HEK293T (cell line): ENCODE measurements at regions not wholly inside any gene's neighbourhood (a gene's known extent, or its start where the extent isn't known, plus 50 kb on each side); places are given as distances from the start of the nearest gene placed in this dataset.

ENCODE experiments used
- CTCF ChIA-PET: fragments of 350-600 bp; formaldehyde crosslinking; extraction: SDS; loops from one replicate; lab custom pipeline; 2021; ENCODE audit warnings: antibody characterized with exemption, inconsistent platforms; lab: Yijun Ruan, JAX
- POLR2A ChIA-PET: fragments of 350-600 bp; formaldehyde crosslinking; extraction: SDS; loops from one replicate; lab custom pipeline; 2020; ENCODE audit warnings: antibody characterized with exemption, inconsistent platforms; lab: Yijun Ruan, JAX
- DNase-seq: peaks from one replicate; pipeline ENCODE4 v3.0.0; 2012; ENCODE audit warnings: mixed read lengths; ENCODE audit errors: extremely low spot score
- ARNT ChIP-seq: fragments of 450-650 bp; IDR thresholded peaks from 2 replicates; pipeline ENCODE4 v1.6.1; 2017; ENCODE audit warnings: mild to moderate bottlenecking
- BHLHE40 ChIP-seq: fragments of 450-650 bp; IDR thresholded peaks from 2 replicates; pipeline ENCODE4 v1.6.1; 2016; ENCODE audit warnings: mild to moderate bottlenecking, moderate library complexity, borderline replicate concordance
- CTBP1 ChIP-seq: fragments of 450-650 bp; IDR thresholded peaks from 2 replicates; pipeline ENCODE4 v1.6.1; 2016; ENCODE audit warnings: borderline replicate concordance
- ELF4 ChIP-seq: fragments of 450-650 bp; IDR thresholded peaks from 2 replicates; pipeline ENCODE4 v1.6.1; 2017; ENCODE audit warnings: antibody characterized with exemption
- FOXA1 ChIP-seq: fragments of 450-650 bp; IDR thresholded peaks from 2 replicates; pipeline ENCODE4 v1.6.1; 2016; ENCODE audit warnings: mild to moderate bottlenecking
- FOXK2 ChIP-seq: fragments of 450-650 bp; IDR thresholded peaks from 2 replicates; pipeline ENCODE4 v1.6.1; 2016; ENCODE audit warnings: mild to moderate bottlenecking
- FOXM1 ChIP-seq: fragments of 450-650 bp; IDR thresholded peaks from 2 replicates; pipeline ENCODE4 v1.6.1; 2017; ENCODE audit warnings: mild to moderate bottlenecking, borderline replicate concordance
- HDGF ChIP-seq: fragments of 450-650 bp; IDR thresholded peaks from 2 replicates; pipeline ENCODE4 v1.6.1; 2017; ENCODE audit warnings: antibody characterized with exemption, borderline replicate concordance
- L3MBTL2 ChIP-seq: fragments of 450-650 bp; conservative IDR thresholded peaks from 2 replicates; pipeline ENCODE4 v1.6.1; 2016; ENCODE audit warnings: mild to moderate bottlenecking
- LEF1 ChIP-seq: fragments of 450-650 bp; IDR thresholded peaks from 2 replicates; pipeline ENCODE4 v1.6.1; 2017; ENCODE audit warnings: mild to moderate bottlenecking, borderline replicate concordance
- NFRKB ChIP-seq: fragments of 450-650 bp; IDR thresholded peaks from 2 replicates; pipeline ENCODE4 v1.6.1; 2016; ENCODE audit warnings: mild to moderate bottlenecking, moderate library complexity
- PKNOX1 ChIP-seq: fragments of 450-650 bp; IDR thresholded peaks from 2 replicates; pipeline ENCODE4 v1.6.1; 2016
- SP1 ChIP-seq: fragments of 450-650 bp; IDR thresholded peaks from 2 replicates; pipeline ENCODE4 v1.6.1; 2017
- SUZ12 ChIP-seq: fragments of 450-650 bp; IDR thresholded peaks from 2 replicates; pipeline ENCODE4 v1.6.1; 2016; ENCODE audit warnings: mild to moderate bottlenecking
- TARDBP ChIP-seq: fragments of 450-650 bp; IDR thresholded peaks from 2 replicates; pipeline ENCODE4 v1.6.1; 2016
- ZNF384 ChIP-seq: fragments of 450-650 bp; IDR thresholded peaks from 2 replicates; pipeline ENCODE4 v1.6.1; 2016

GRCh38 chr16:63982741-63983140 lies 1139.1 kb downstream of the CDH11 start:
- CTCF ChIA-PET = no interaction called here
- no peak for DNase-seq
- no peak for TF ChIP-seq NFRKB
- TF ChIP-seq ZNF384 = no peak
- no peak for TF ChIP-seq ELF4
- TF ChIP-seq SUZ12 = no peak
- no peak for TF ChIP-seq FOXA1
- TF ChIP-seq L3MBTL2 = no peak
- POLR2A ChIA-PET = no interaction called here

GRCh38 chr16:63982110-63982509 lies 1139.8 kb downstream of the CDH11 start:
- DNase-seq = no peak
- POLR2A ChIA-PET = no interaction called here

GRCh38 chr16:63981639-63982038 lies 1140.2 kb downstream of the CDH11 start:
- TF ChIP-seq SP1 (no peak), HDGF (no peak), TARDBP (no peak), BHLHE40 (no peak), L3MBTL2 (no peak), ZNF384 (no peak), PKNOX1 (no peak), FOXA1 (no peak), FOXM1 (no peak), SUZ12 (no peak), FOXK2 (no peak)
- DNase-seq = no peak
- ChIA-PET POLR2A (no interaction called here), CTCF (no interaction called here)

More at GRCh38 chr16:63982110-63982509, 1139.8 kb downstream of the CDH11 start:
- TF ChIP-seq ZNF384 = no peak
- no peak for TF ChIP-seq FOXA1
- TF ChIP-seq CTBP1 = no peak
- TF ChIP-seq TARDBP = no peak
- CTCF ChIA-PET = no interaction called here

GRCh38 chr16:63980763-63981162 lies 1141.1 kb downstream of the CDH11 start:
- TF ChIP-seq NFRKB (no peak), HDGF (no peak), FOXK2 (no peak), FOXM1 (no peak), TARDBP (no peak), LEF1 (no peak), PKNOX1 (no peak), CTBP1 (no peak), BHLHE40 (no peak), ELF4 (no peak), ARNT (no peak), SUZ12 (no peak), L3MBTL2 (no peak), SP1 (no peak), ZNF384 (no peak), FOXA1 (no peak)
- DNase-seq = no peak
- ChIA-PET POLR2A (no interaction called here), CTCF (no interaction called here)

DNA sequence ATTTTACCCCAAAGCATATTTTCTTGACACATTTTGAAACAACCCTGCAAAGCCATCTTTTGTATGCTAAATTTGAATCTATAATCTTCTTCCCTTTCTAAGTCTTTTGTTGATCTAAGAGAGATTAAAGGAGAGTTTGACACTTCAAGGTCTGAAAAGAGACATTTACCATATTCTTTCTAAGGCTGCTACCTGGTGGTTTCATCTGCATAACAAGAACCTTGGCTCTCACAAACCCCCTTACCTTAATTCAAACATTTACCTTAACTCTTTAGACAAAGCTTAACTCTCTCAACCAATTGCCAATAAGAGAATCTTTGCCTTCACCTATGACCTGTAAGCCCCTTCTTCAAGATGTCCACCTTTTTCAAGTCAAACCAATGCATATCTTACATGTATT lies 1143.6 kb downstream of the CDH11 start:
- ChIA-PET CTCF (no interaction called here), POLR2A (no interaction called here)
- TF ChIP-seq TARDBP = no peak

GRCh38 chr16:63976345-63976744 lies 1145.5 kb downstream of the CDH11 start:
- TF ChIP-seq ELF4 = no peak
- TF ChIP-seq LEF1 = no peak
- no peak for TF ChIP-seq HDGF
- TF ChIP-seq BHLHE40 = no peak
- TF ChIP-seq SUZ12 = no peak
- no peak for TF ChIP-seq ARNT
- no peak for TF ChIP-seq FOXK2
- TF ChIP-seq ZNF384 = no peak
- TF ChIP-seq SP1 = no peak
- TF ChIP-seq FOXM1 = no peak
- no peak for TF ChIP-seq PKNOX1
- no peak for TF ChIP-seq CTBP1
- TF ChIP-seq FOXA1 = no peak
- TF ChIP-seq NFRKB = no peak
- TF ChIP-seq L3MBTL2 = no peak
- ChIA-PET CTCF (no interaction called here), POLR2A (no interaction called here)
- DNase-seq = no peak

More for the DNA sequence above, 1143.6 kb downstream of the CDH11 start:
- no peak for DNase-seq

- no peak for DNase-seq
- POLR2A ChIA-PET = no interaction called here
- TF ChIP-seq ZNF384 (no peak), FOXA1 (no peak), TARDBP (no peak), PKNOX1 (no peak), FOXM1 (no peak), CTBP1 (no peak)
- CTCF ChIA-PET = no interaction called here
These were observed 1146.2 kb downstream of the CDH11 start for GRCh38 chr16:63975669-63976068.
